ENCODE measurements at regions not wholly inside any gene's neighbourhood (a gene's known extent, or its start where the extent isn't known, plus 50 kb on each side); places are given as distances from the start of the nearest gene placed in this dataset.

GRCh38 chr18:66900837-66901236, 296.9 kb upstream of the CDH19 start:
- Mint-ChIP-seq H3K27me3 (ENCODE audit: low read depth in 3 of 3) (no peaks in the 10 kb centered on the region), H3K4me3 (no peak overlapping the region), H3K36me3 (no peaks in the 10 kb centered on the region), H3K4me1 (no peaks in the 10 kb centered on the region), H3K27ac (no peak overlapping the region), H3K9me3 (peaks cover 0 to 3% (median 0%) of the 10 kb centered on the region in 7 donors)
- no peaks in the 10 kb centered on the region for H3K36me3 ChIP-seq (replicated peaks in 1 of 2; ENCODE audit: control insufficient read depth in 1 of 2, insufficient read depth in 2 of 2, low read length in 2 of 2)
- H3K4me3 ChIP-seq (replicated peaks in 1 of 3; ENCODE audit: low read depth in 2 of 3, low read length in 3 of 3), result no peak overlapping the region
- DNase-seq, result no peak
- no peaks in the 10 kb centered on the region for H3K4me1 ChIP-seq (ENCODE audit: control insufficient read depth in 1 of 2, insufficient read depth in 2 of 2, low read length in 2 of 2)
- H3K9me3 ChIP-seq (replicated peaks in 1 of 2; ENCODE audit: control insufficient read depth in 1 of 2, insufficient read depth in 1 of 2, low read length in 2 of 2), result no peaks in the 10 kb centered on the region
- intact Hi-C loops (cut with micrococcal nuclease), result no loop called here
- H3K79me2 ChIP-seq (ENCODE audit: insufficient read depth, low read length), result no peaks in the 10 kb centered on the region
- no peak overlapping the region for H3K9ac ChIP-seq (ENCODE audit: insufficient read depth, low read length, poor library complexity, severe bottlenecking)
- no peak overlapping the region for H3K27ac ChIP-seq (ENCODE audit: low read depth in 1 of 2, low read length in 2 of 2)
- H3K4me2 ChIP-seq (replicated peaks; ENCODE audit: extremely low read depth, low read length, poor library complexity, severe bottlenecking), result no peak overlapping the region
- no peak overlapping the region for H2AFZ ChIP-seq (ENCODE audit: insufficient read depth, low read depth, low read length, poor library complexity, severe bottlenecking)
- no peaks in the 10 kb centered on the region for H3K27me3 ChIP-seq (ENCODE audit: control insufficient read depth in 2 of 2, insufficient read depth in 2 of 2, low read length in 2 of 2)
- no peaks in the 10 kb centered on the region for H4K20me1 ChIP-seq (ENCODE audit: insufficient read depth, low read length)
- TF ChIP-seq CTCF (IDR thresholded peaks at IDR 0.05), result no peak

GRCh38 chr18:66895631-66896030, 291.7 kb upstream of the CDH19 start:
- DNase-seq, result no peak
- no peaks in the 10 kb centered on the region for H4K20me1 ChIP-seq (ENCODE audit: insufficient read depth, low read length)
- H3K27ac Mint-ChIP-seq, result no peak overlapping the region
- H3K4me1 ChIP-seq (ENCODE audit: control insufficient read depth in 1 of 2, insufficient read depth in 2 of 2, low read length in 2 of 2), result no peaks in the 10 kb centered on the region
- TF ChIP-seq CTCF (IDR thresholded peaks at IDR 0.05), result no peak
- no peak overlapping the region for H3K9ac ChIP-seq (ENCODE audit: insufficient read depth, low read length, poor library complexity, severe bottlenecking)
- no peak overlapping the region for H3K27ac ChIP-seq (ENCODE audit: low read depth in 1 of 2, low read length in 2 of 2)
- no peaks in the 10 kb centered on the region for H3K27me3 ChIP-seq (ENCODE audit: control insufficient read depth in 2 of 2, insufficient read depth in 2 of 2, low read length in 2 of 2)
- H3K9me3 ChIP-seq (replicated peaks in 1 of 2; ENCODE audit: control insufficient read depth in 1 of 2, insufficient read depth in 1 of 2, low read length in 2 of 2), result no peaks in the 10 kb centered on the region
- intact Hi-C loops (cut with micrococcal nuclease), result no loop called here
- H3K4me3 ChIP-seq (replicated peaks in 1 of 3; ENCODE audit: low read depth in 2 of 3, low read length in 3 of 3), result no peak overlapping the region
- peaks cover 0 to 5% (median 1%) of the 10 kb centered on the region in 7 donors for H3K9me3 Mint-ChIP-seq
- no peaks in the 10 kb centered on the region for H3K4me1 Mint-ChIP-seq
- H3K4me2 ChIP-seq (replicated peaks; ENCODE audit: extremely low read depth, low read length, poor library complexity, severe bottlenecking), result no peak overlapping the region
- no peaks in the 10 kb centered on the region for H3K36me3 ChIP-seq (replicated peaks in 1 of 2; ENCODE audit: control insufficient read depth in 1 of 2, insufficient read depth in 2 of 2, low read length in 2 of 2)
- H2AFZ ChIP-seq (ENCODE audit: insufficient read depth, low read depth, low read length, poor library complexity, severe bottlenecking), result no peak overlapping the region
- H3K27me3 Mint-ChIP-seq (ENCODE audit: low read depth in 3 of 3), result no peaks in the 10 kb centered on the region
- no peak overlapping the region for H3K4me3 Mint-ChIP-seq
- H3K79me2 ChIP-seq (ENCODE audit: insufficient read depth, low read length), result no peaks in the 10 kb centered on the region
- no peaks in the 10 kb centered on the region for H3K36me3 Mint-ChIP-seq
